Erythroblast (primary cell): ENCODE measurements at regions not wholly inside any gene's neighbourhood (a gene's known extent, or its start where the extent isn't known, plus 50 kb on each side); places are given as distances from the start of the nearest gene placed in this dataset.

Source experiments
- GATA1 ChIP-seq: IDR thresholded peaks from 2 replicates; pipeline ENCODE4 v1.6.1; 2011; ENCODE audit warnings: low read depth, mild to moderate bottlenecking, control low read depth, low read length, moderate library complexity
- POLR2A ChIP-seq: IDR thresholded peaks from 2 replicates; pipeline ENCODE4 v1.6.1; 2011; ENCODE audit warnings: mild to moderate bottlenecking, low read length

GRCh38 chr22:46084376-46084775 lies 66.0 kb upstream of the PPARA start:
- no peak for TF ChIP-seq POLR2A
- no peak for TF ChIP-seq GATA1
